Activated T-helper 2 cell treated with anti-CD3 and anti-CD28 coated beads, Interferon-gamma antibody, Interleukin-2, Interleukin-4, amounts not matched to agents 10 μg/mL and 5 μg/mL and 100 μg/mL, durations not matched to agents 14 hours and 24 hours and 36 hours (primary cell): ENCODE measurements at regions not wholly inside any gene's neighbourhood (a gene's known extent, or its start where the extent isn't known, plus 50 kb on each side); places are given as distances from the start of the nearest gene placed in this dataset.

ENCODE experiments used
- DNase-seq: peaks from one replicate; pipeline ENCODE4 v3.0.0; 2021; ENCODE audit warnings: low spot score
- H3K27ac Mint-ChIP-seq: one replicate; pipeline ENCODE4 v1.8.0; 2021; ENCODE audit warnings: mixed read lengths
- H3K27me3 Mint-ChIP-seq: one replicate; pipeline ENCODE4 v1.8.0; 2021; ENCODE audit warnings: low read depth, mixed read lengths
- H3K36me3 Mint-ChIP-seq: one replicate; pipeline ENCODE4 v1.8.0; 2021; ENCODE audit warnings: low read depth, mixed read lengths
- H3K4me1 Mint-ChIP-seq: one replicate; pipeline ENCODE4 v1.8.0; 2021; ENCODE audit warnings: low read depth, mixed read lengths
- H3K4me3 Mint-ChIP-seq: one replicate; pipeline ENCODE4 v1.8.0; 2021; ENCODE audit warnings: low read depth, mild to moderate bottlenecking, moderate library complexity, mixed read lengths
- H3K9me3 Mint-ChIP-seq: one replicate; pipeline ENCODE4 v1.8.0; 2021; ENCODE audit warnings: mixed read lengths
- intact Hi-C: fragments of 100-400 bp; cut with micrococcal nuclease; formaldehyde crosslinking; loops from one replicate; pipeline ENCODE4 v1.15.1; 2023

GRCh38 chr20:50403565-50404418, 106.4 kb upstream of the PTPN1 start:
- no peaks in the 10 kb centered on the region for H3K36me3 Mint-ChIP-seq
- H3K4me1 Mint-ChIP-seq, result no peaks in the 10 kb centered on the region
- H3K9me3 Mint-ChIP-seq, result no peaks in the 10 kb centered on the region
- intact Hi-C loops, result no loop called here
- H3K27ac Mint-ChIP-seq, result no peak overlapping the region
- H3K4me3 Mint-ChIP-seq, result no peak overlapping the region
- H3K27me3 Mint-ChIP-seq, result peaks cover 16% of the 10 kb centered on the region
- no peak for DNase-seq

GRCh38 chr20:50404419-50405234, 105.6 kb upstream of the PTPN1 start:
- no peak for DNase-seq
- Mint-ChIP-seq H3K4me3 (no peak overlapping the region), H3K9me3 (no peaks in the 10 kb centered on the region), H3K27ac (no peak overlapping the region), H3K36me3 (no peaks in the 10 kb centered on the region), H3K4me1 (no peaks in the 10 kb centered on the region), H3K27me3 (peaks cover 16% of the 10 kb centered on the region)
- intact Hi-C loops, result no loop called here

- Mint-ChIP-seq H3K27ac (no peak overlapping the region), H3K9me3 (no peaks in the 10 kb centered on the region), H3K27me3 (peaks cover 16% of the 10 kb centered on the region), H3K36me3 (no peaks in the 10 kb centered on the region), H3K4me1 (no peaks in the 10 kb centered on the region), H3K4me3 (no peak overlapping the region)
- intact Hi-C loops, result no loop called here
- DNase-seq, result no peak
These were observed 104.8 kb upstream of the PTPN1 start for GRCh38 chr20:50405235-50405914.

- Mint-ChIP-seq H3K4me3 (no peak overlapping the region), H3K27ac (no peak overlapping the region), H3K36me3 (no peaks in the 10 kb centered on the region), H3K27me3 (peaks cover 16% of the 10 kb centered on the region), H3K9me3 (no peaks in the 10 kb centered on the region), H3K4me1 (no peaks in the 10 kb centered on the region)
- intact Hi-C loops, result no loop called here
- DNase-seq, result no peak
These were observed 104.1 kb upstream of the PTPN1 start for GRCh38 chr20:50405915-50406609.

GRCh38 chr20:50406610-50407136, 103.5 kb upstream of the PTPN1 start:
- Mint-ChIP-seq H3K36me3 (no peaks in the 10 kb centered on the region), H3K27ac (no peak overlapping the region), H3K4me3 (no peak overlapping the region), H3K4me1 (no peaks in the 10 kb centered on the region), H3K9me3 (no peaks in the 10 kb centered on the region), H3K27me3 (peaks cover 20% of the 10 kb centered on the region)
- DNase-seq, result no peak
- intact Hi-C loops, result no loop called here

- H3K27me3 Mint-ChIP-seq, result peaks cover 29% of the 10 kb centered on the region
- H3K36me3 Mint-ChIP-seq, result no peaks in the 10 kb centered on the region
- intact Hi-C loops, result no loop called here
- no peak for DNase-seq
- H3K9me3 Mint-ChIP-seq, result no peaks in the 10 kb centered on the region
- H3K27ac Mint-ChIP-seq, result no peak overlapping the region
- no peak overlapping the region for H3K4me3 Mint-ChIP-seq
- no peaks in the 10 kb centered on the region for H3K4me1 Mint-ChIP-seq
These were observed 101.4 kb upstream of the PTPN1 start for GRCh38 chr20:50408526-50409364.

- no peaks in the 10 kb centered on the region for H3K9me3 Mint-ChIP-seq
- no peaks in the 10 kb centered on the region for H3K4me1 Mint-ChIP-seq
- H3K27me3 Mint-ChIP-seq, result peaks cover 22% of the 10 kb centered on the region
- H3K27ac Mint-ChIP-seq, result no peak overlapping the region
- H3K4me3 Mint-ChIP-seq, result no peak overlapping the region
- intact Hi-C loops, result no loop called here
- DNase-seq, result no peak
- H3K36me3 Mint-ChIP-seq, result no peaks in the 10 kb centered on the region
These were observed 100.7 kb upstream of the PTPN1 start for GRCh38 chr20:50409495-50409894.

GRCh38 chr20:50410343-50410742, 99.8 kb upstream of the PTPN1 start:
- intact Hi-C loops, result no loop called here
- no peak overlapping the region for H3K4me3 Mint-ChIP-seq

GRCh38 chr20:50412069-50412468, 98.1 kb upstream of the PTPN1 start:
- no peak for DNase-seq
- Mint-ChIP-seq H3K36me3 (no peaks in the 10 kb centered on the region), H3K9me3 (no peaks in the 10 kb centered on the region), H3K27ac (no peak overlapping the region), H3K27me3 (peaks cover 14% of the 10 kb centered on the region), H3K4me3 (no peak overlapping the region), H3K4me1 (no peaks in the 10 kb centered on the region)
- intact Hi-C loops, result no loop called here

More at GRCh38 chr20:50410343-50410742, 99.8 kb upstream of the PTPN1 start:
- H3K27ac Mint-ChIP-seq, result no peak overlapping the region
- H3K9me3 Mint-ChIP-seq, result no peaks in the 10 kb centered on the region
- no peaks in the 10 kb centered on the region for H3K4me1 Mint-ChIP-seq
- no peak for DNase-seq
- peaks cover 18% of the 10 kb centered on the region for H3K27me3 Mint-ChIP-seq
- H3K36me3 Mint-ChIP-seq, result no peaks in the 10 kb centered on the region

GRCh38 chr20:50412499-50412898, 97.7 kb upstream of the PTPN1 start:
- intact Hi-C loops, result no loop called here
- Mint-ChIP-seq H3K27ac (no peak overlapping the region), H3K9me3 (no peaks in the 10 kb centered on the region), H3K36me3 (no peaks in the 10 kb centered on the region), H3K4me3 (no peak overlapping the region), H3K4me1 (peaks cover under 1% of the 10 kb centered on the region), H3K27me3 (peaks cover 14% of the 10 kb centered on the region)
- no peak for DNase-seq

- intact Hi-C loops, result no loop called here
- peaks cover 16% of the 10 kb centered on the region for H3K27me3 Mint-ChIP-seq
- H3K9me3 Mint-ChIP-seq, result no peaks in the 10 kb centered on the region
- DNase-seq, result no peak
- H3K27ac Mint-ChIP-seq, result no peak overlapping the region
- H3K4me3 Mint-ChIP-seq, result no peak overlapping the region
- H3K4me1 Mint-ChIP-seq, result peaks cover 5% of the 10 kb centered on the region
- H3K36me3 Mint-ChIP-seq, result no peaks in the 10 kb centered on the region
These were observed 97.1 kb upstream of the PTPN1 start for GRCh38 chr20:50413088-50413500.
